NCI-H345 treated with DMSO at 0.1 percent for 48 hours (cell line): ENCODE measurements at regions not wholly inside any gene's neighbourhood (a gene's known extent, or its start where the extent isn't known, plus 50 kb on each side); places are given as distances from the start of the nearest gene placed in this dataset.

ENCODE experiments used
- DNase-seq: peaks from one replicate; lab custom pipeline; 2025; ENCODE audit not compliant: unreplicated experiment; lab: John Stamatoyannopoulos, UW

DNA sequence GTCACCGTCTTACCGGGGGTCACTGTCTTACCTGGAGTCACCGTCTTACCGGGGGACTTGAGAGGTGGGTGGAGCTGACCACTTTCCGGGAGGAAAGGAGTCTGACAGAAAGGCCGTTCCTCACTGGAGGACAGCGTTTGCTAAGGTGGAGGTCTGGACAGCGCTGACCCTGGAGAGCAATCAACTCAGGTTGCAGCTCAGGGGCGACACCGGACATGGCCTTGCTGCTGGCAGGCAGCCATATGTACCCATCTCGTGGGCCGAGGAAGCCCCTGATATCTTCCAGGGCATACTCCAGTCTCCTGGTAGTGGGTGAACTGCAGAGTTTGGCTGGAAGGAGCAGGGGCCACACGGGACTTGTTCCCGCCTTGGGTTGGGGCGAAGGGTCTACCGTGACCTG, 234.6 kb upstream of the MYT1L start:
- no peak for DNase-seq

GRCh38 chr2:2564300-2565078, 233.4 kb upstream of the MYT1L start:
- no peak for DNase-seq

GRCh38 chr2:2563309-2563860, 232.3 kb upstream of the MYT1L start:
- no peak for DNase-seq

GRCh38 chr2:2562867-2563266, 231.8 kb upstream of the MYT1L start:
- no peak for DNase-seq

DNA sequence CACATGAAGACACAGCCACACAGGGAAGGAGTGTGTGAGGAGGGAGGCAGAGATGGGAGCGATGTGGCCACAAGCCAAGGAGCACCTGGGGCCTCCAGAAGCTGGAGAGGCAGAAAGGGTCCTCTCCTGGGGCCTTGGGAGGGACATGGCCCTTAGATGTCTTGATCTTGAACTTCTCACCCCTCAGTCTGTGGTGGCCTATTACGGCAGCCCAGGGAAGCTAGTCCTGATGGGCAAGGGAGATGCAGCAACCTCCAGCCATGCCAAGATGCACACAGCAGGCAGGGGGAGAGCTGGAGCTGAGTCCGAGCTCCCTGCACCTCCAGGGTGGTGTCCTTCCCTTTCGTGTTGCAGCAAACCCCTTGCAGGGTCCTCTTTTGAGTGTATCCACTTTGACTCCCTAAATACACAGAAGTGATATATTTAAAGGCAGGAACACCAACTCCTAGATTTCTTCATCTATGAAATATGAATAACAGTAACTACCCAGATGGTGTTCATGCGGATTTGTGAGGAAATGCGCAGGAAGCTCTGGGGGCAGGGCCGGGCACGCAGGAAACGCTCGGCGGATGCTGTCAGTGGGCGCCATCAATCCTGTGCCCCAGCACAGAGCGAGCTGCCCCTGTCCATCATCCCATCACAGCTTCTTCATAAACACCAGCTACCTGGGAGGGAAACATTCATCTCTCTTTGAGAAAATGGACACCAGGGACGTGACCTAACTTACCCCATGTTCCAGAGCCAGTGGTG, 230.4 kb upstream of the MYT1L start:
- DNase-seq = no peak

- no peak for DNase-seq
These were observed 229.4 kb upstream of the MYT1L start for GRCh38 chr2:2560374-2561015.

DNA sequence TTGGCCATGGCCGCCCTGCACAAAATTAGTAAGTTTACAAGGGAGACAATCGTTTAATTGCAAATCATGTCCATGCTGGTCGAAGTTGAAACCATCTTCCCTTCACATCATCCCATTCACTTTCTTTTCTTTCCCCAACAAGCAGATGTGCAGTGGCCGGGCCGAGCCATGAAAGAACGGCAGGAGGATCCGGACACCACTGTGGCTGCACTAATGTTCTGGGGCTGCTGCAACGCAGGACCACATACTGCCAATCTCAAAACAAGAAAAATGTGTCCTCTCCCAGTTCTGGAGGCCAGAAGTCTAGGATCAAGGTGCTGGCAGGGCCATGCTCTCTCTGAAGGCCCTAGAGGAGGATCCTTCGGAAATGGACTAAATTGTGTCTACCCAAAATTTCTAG, 227.4 kb upstream of the MYT1L start:
- no peak for DNase-seq

DNA sequence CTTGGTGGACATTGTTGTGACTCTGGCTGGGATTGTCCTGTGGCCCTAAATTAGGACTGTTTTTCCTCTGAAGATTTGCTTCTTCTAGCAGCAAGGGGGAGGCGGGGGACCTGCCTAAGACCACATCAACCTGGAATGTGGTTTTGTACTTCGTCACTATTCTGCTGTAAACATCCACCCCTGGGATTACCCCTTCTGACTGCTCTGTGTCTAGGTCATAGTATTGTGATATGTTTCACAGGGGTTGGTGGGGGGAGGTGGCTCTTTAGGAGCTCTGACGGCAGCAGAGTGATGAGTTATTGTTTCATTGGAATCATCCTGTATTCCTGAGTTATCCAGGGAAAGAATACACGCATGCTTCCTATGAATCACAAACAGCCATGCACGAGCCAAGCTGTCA, 226.4 kb upstream of the MYT1L start:
- no peak for DNase-seq

- DNase-seq = no peak
These were observed 219.8 kb upstream of the MYT1L start for GRCh38 chr2:2550856-2551255.

- DNase-seq = no peak
These were observed 216.8 kb upstream of the MYT1L start for GRCh38 chr2:2547911-2548310.

DNA sequence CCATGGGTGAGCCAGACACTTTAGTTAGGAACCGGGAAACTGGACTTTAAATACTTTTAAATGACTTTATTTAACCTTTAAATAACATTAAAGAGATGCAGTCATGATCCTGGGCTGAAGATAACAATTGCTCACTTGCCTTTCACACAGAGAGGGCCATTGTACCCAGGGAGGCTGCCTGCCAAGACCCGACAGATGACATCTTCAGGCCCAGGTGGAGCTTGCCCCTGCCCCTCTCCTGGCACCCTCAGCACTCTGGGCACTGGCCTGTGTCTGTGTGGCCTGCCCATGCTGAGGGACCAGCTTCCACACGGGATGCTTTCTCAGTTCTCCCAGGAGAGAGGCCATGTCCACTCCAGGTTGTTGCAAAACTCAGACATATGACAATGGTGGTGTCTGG, 216.4 kb upstream of the MYT1L start:
- no peak for DNase-seq

DNA sequence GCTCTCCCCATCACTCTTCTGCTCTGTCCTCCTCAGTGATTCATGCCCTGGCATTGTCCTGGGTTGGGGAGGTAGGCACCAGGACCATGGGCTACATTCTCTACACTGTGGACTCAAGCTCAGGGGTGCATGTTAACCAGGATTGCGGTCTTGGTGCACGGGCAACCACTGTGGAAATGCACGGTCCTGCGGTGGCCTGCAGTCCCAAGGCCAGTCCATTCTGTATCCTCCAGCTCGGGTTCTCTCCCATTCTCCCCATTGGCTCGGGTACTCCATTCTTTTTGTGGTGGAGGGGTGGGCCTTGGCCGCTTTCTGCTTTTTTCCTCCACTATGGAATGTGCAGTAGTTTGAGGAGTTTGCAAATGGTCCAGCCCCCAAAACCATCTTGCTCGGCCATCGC, 215.0 kb upstream of the MYT1L start:
- DNase-seq = no peak

GRCh38 chr2:2542966-2543611, 212.0 kb upstream of the MYT1L start:
- DNase-seq = peak; percentile 97

GRCh38 chr2:2542316-2542715, 211.2 kb upstream of the MYT1L start:
- DNase-seq = peak; percentile 44

GRCh38 chr2:2540406-2540805, 209.3 kb upstream of the MYT1L start:
- DNase-seq = no peak

GRCh38 chr2:2536416-2537056, 205.5 kb upstream of the MYT1L start:
- DNase-seq = peak; percentile 60

GRCh38 chr2:2530334-2530733, 199.3 kb upstream of the MYT1L start:
- no peak for DNase-seq

GRCh38 chr2:2528846-2529245, 197.8 kb upstream of the MYT1L start:
- DNase-seq = no peak

GRCh38 chr2:2527148-2527547, 196.1 kb upstream of the MYT1L start:
- DNase-seq = no peak

- DNase-seq = peak; percentile 18
These were observed 193.4 kb upstream of the MYT1L start for GRCh38 chr2:2524348-2524941.
